Stimulated activated CD8-positive, alpha-beta memory T cell treated with anti-CD3 and anti-CD28 coated beads, Interleukin-2, amount 100 ng/mL, for 48 hours (primary cell): ENCODE measurements at regions not wholly inside any gene's neighbourhood (a gene's known extent, or its start where the extent isn't known, plus 50 kb on each side); places are given as distances from the start of the nearest gene placed in this dataset.

Source experiments
- DNase-seq, 2 donors: peaks; one replicate each; pipeline ENCODE4 v3.0.0-alpha.2; 2020; ENCODE audit warnings: low read depth in 2 of 2

- DNase-seq, result no peak
These were observed 58.7 kb upstream of the COMTD1 start for GRCh38 chr10:75294518-75294865.

GRCh38 chr10:75294031-75294437 is 58.3 kb upstream of the COMTD1 start:
- no peak for DNase-seq

- no peak for DNase-seq
These were observed 57.7 kb upstream of the COMTD1 start for GRCh38 chr10:75293446-75293820.

GRCh38 chr10:75292794-75293445 is 57.2 kb upstream of the COMTD1 start:
- DNase-seq, result no peak

DNA sequence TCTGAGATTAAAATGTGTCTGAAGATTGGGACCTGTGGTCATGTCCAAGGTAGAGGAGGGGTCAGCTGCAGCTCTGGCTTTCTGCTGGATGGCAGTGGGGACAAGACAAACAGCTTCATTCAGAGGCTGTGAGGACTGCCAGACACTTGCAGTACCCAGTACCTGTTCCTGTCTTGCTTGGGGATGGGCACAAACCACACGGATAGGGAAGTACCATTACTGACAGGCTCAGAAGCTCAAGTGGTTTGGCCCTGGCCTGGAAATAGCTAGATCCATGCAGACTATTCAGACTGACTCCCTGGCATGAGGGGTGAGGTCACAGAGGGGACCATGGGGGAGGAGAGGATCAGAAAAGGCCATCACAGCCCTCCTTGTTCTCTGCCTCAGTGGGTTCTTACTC is 56.0 kb upstream of the COMTD1 start:
- no peak for DNase-seq

DNA sequence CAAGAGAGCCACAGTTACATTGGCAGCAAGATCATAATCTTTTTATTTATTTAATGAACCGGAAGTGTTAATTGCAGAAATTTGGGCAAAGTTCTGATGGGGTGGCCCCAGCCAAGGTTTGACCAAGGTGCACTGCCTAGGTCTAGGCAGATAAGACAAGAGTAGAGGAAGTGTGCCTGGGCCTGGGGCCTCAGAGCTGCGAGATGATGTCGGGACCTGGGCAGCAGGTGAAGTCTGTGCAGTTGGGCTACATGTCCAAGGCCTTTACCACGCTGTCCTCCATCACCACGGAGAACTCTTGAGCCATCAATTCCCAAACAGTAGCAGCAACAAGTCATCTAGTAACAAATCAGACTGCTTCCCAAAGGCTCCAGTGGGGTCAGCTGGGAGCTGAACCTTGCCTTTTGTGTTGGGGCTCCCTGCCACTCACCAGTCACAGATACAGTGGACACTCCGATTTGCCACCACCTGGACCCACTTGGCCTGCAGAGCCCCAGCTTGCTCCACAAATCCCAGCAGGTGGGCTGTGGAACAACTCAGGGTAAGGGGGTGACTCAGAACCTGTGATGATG is 52.5 kb upstream of the COMTD1 start:
- DNase-seq, result no peak

DNA sequence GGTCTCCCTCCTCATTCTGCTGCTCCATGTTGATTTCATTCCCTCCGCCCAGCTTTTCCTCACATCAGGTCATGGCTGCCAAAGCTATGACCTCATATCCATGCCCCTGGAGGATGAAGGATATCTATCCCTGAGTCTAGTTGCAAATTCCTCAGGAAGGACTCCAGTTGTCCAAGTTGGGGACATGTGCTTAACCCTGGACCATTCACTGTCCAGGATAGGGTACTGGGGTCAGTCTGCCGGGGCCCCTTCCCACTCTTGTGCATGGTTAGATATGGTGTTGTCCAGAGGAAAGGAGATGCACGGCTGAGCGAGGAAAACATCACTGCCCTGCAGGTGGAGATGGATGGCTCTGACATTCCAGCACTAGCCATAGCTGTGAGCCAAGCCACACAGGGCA is 51.9 kb upstream of the COMTD1 start:
- no peak for DNase-seq

DNA sequence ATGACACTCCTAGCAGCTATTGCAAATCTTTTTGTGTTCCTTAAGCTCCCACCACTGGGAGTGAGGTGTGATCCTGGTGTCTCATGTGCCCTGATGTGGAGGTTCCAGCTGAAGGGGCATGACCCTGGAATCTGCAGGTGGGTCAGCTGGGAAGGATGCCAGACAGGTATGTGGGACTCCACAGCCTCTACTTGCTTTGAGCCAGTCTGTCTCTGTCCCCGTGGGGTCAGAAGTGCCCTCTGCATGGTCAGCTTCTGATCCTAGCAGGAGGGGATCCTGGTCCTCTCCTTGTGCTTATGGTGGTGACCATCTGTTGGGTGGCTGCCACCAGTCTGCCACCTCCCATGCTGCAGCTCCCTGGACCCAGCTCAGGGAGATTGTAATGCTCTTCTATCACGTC is 51.1 kb upstream of the COMTD1 start:
- no peak for DNase-seq
